Inferior parietal cortex (tissue), 1 donor: ENCODE measurements at regions not wholly inside any gene's neighbourhood (a gene's known extent, or its start where the extent isn't known, plus 50 kb on each side); places are given as distances from the start of the nearest gene placed in this dataset.

Source experiments
- DNase-seq: peaks from one replicate; pipeline ENCODE4 v3.0.0-alpha.2; 2016; ENCODE audit errors: extremely low spot score

- no peak for DNase-seq
These were observed 829.0 kb upstream of the SALL3 start for GRCh38 chr18:78150590-78150989.

GRCh38 chr18:78151234-78151633 lies 828.4 kb upstream of the SALL3 start:
- DNase-seq = no peak

GRCh38 chr18:78151948-78152725 lies 827.5 kb upstream of the SALL3 start:
- no peak for DNase-seq

- DNase-seq = no peak
These were observed 826.3 kb upstream of the SALL3 start for GRCh38 chr18:78153362-78153761.

- DNase-seq = no peak
These were observed 825.2 kb upstream of the SALL3 start for GRCh38 chr18:78154444-78154843.

- DNase-seq = no peak
These were observed 824.8 kb upstream of the SALL3 start for GRCh38 chr18:78154853-78155252.

- DNase-seq = no peak
These were observed 823.2 kb upstream of the SALL3 start for GRCh38 chr18:78156466-78156865.

GRCh38 chr18:78158943-78159342 lies 820.7 kb upstream of the SALL3 start:
- DNase-seq = no peak

- no peak for DNase-seq
These were observed 820.2 kb upstream of the SALL3 start for GRCh38 chr18:78159397-78159796.

GRCh38 chr18:78160961-78161656 lies 818.5 kb upstream of the SALL3 start:
- DNase-seq = no peak

- DNase-seq = no peak
These were observed 814.1 kb upstream of the SALL3 start for GRCh38 chr18:78165525-78165924.

GRCh38 chr18:78168526-78168925 lies 811.1 kb upstream of the SALL3 start:
- DNase-seq = no peak

- peak; percentile 17 for DNase-seq
These were observed 810.3 kb upstream of the SALL3 start for GRCh38 chr18:78169174-78169864.

GRCh38 chr18:78171954-78172353 lies 807.7 kb upstream of the SALL3 start:
- DNase-seq = no peak

- no peak for DNase-seq
These were observed 804.9 kb upstream of the SALL3 start for GRCh38 chr18:78174737-78175136.

GRCh38 chr18:78178812-78179211 lies 800.8 kb upstream of the SALL3 start:
- no peak for DNase-seq

GRCh38 chr18:78180741-78181140 lies 798.9 kb upstream of the SALL3 start:
- DNase-seq = no peak

- no peak for DNase-seq
These were observed 795.8 kb upstream of the SALL3 start for GRCh38 chr18:78183815-78184214.

GRCh38 chr18:78191276-78191675 lies 788.3 kb upstream of the SALL3 start:
- DNase-seq = no peak

- no peak for DNase-seq
These were observed 787.6 kb upstream of the SALL3 start for GRCh38 chr18:78192054-78192453.

GRCh38 chr18:78196280-78196679 lies 783.3 kb upstream of the SALL3 start:
- no peak for DNase-seq

- DNase-seq = no peak
These were observed 780.6 kb upstream of the SALL3 start for GRCh38 chr18:78199002-78199401.

GRCh38 chr18:78199611-78200010 lies 780.0 kb upstream of the SALL3 start:
- DNase-seq = no peak
